RCC 7860 (cell line): ENCODE measurements at regions not wholly inside any gene's neighbourhood (a gene's known extent, or its start where the extent isn't known, plus 50 kb on each side); places are given as distances from the start of the nearest gene placed in this dataset.
"Not testable (repeated sequence)": the region's sequence is repeated elsewhere in the genome, so short reads cannot be mapped to it uniquely, and the experiment has no call there.

Experiments used
- DNase-seq: peaks from one replicate; pipeline ENCODE4 v3.0.0-alpha.2; 2015; ENCODE audit warnings: low spot score
- FAIRE-seq: peaks from 2 replicates; lab custom pipeline; 2012; peaks lifted over from hg19 to GRCh38; lab: Jason Lieb, UNC

DNA sequence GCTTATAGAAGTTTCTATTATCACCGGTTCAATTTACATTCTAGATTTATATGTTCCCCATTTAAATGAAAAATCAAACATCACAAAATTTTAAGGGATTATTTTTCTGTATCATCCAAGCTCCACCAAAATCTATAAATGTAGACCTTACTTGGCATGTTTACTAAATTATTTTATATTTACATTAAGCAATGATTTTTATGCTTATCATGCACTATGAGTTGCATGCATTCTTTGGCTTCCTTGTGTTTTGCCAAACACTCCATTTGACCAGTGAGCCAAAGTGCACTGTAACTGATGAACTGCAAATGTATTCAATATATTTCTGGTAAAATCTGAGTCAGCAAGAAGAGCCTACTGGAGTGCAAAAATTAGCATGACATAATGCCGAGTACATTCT is 595.5 kb upstream of the PCDH7 start:
- FAIRE-seq: not testable (repeated sequence)

DNA sequence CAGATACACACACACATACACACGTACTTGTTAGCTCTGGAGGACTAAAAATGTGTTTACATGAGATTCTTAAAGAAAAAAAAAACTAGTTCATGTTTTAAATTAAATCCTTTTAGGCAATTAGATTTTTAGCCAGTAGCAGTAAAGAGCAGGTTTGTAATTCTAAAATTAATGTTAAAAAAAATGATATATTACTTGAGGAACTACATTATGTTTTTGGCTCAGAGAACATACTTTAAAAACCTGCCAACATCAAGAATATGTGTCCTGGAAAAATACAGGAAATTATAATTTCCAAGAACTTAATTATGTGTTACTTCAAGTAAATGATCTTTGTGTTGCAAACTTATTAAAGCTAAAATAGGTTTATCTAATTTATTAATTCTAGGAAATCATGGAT is 594.3 kb upstream of the PCDH7 start:
- FAIRE-seq: peak; percentile 40
- DNase-seq: no peak

More for the DNA sequence above, 595.5 kb upstream of the PCDH7 start:
- not testable (repeated sequence) for DNase-seq

DNA sequence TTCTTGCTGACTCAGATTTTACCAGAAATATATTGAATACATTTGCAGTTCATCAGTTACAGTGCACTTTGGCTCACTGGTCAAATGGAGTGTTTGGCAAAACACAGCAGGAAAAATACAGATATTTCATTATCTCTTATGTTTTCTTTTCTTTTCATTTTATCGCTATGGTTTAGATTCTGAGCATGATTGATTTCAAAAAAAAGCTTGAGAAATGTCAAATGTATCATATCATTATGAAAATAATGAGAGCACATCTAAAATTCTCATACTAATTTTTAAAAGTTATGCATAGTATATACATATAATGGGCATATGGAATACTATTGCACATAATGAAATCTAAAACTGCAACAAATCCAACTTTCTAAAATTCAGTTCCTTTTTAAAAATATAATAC is 593.8 kb upstream of the PCDH7 start:
- FAIRE-seq (no peak), DNase-seq (no peak)

GRCh38 chr4:30148828-30149227 is 571.3 kb upstream of the PCDH7 start:
- DNase-seq, FAIRE-seq: not testable (repeated sequence)

DNA sequence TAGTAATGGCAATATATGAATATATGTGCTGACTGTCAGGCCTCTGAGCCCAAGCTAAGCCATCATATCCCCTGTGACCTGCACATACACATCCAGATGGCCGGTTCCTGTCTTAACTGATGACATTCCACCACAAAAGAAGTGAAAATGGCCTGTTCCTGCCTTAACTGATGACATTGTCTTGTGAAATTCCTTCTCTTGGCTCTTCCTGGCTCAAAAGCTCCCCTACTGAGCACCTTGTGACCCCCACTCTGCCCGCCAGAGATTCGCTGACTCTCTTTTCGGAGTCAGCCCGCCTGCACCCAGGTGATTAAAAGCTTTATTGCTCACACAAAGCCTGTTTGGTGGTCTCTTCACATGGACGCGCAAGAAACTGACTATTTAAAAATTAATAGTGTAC is 570.6 kb upstream of the PCDH7 start:
- not testable (repeated sequence) for FAIRE-seq, DNase-seq

- DNase-seq (no peak), FAIRE-seq (no peak)
Measured at GRCh38 chr4:30153427-30153826, 566.7 kb upstream of the PCDH7 start.

GRCh38 chr4:30160140-30160539 is 560.0 kb upstream of the PCDH7 start:
- no peak for FAIRE-seq
- no peak for DNase-seq

DNA sequence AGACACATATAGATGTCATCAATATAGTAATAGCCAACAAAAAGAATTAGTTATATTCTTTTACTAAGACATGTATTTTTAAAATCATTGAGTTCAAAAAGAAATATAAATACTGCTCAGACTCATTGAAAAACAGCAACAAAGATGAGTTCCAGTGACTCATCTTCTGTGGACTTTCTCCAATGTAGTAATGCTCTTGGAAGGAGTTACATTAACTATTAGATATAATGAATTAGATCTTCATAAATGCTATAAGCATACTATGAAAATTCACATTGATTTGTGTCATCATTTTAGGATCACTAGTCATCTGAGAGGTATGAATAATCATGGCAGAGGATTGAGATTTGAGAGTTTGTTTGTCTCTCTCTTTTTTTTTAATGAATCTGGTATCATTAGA is 547.8 kb upstream of the PCDH7 start:
- DNase-seq (no peak), FAIRE-seq (no peak)

GRCh38 chr4:30181512-30181911 is 538.7 kb upstream of the PCDH7 start:
- DNase-seq: no peak
- no peak for FAIRE-seq

- DNase-seq (no peak), FAIRE-seq (no peak)
Measured at GRCh38 chr4:30181918-30182317, 538.3 kb upstream of the PCDH7 start.

DNA sequence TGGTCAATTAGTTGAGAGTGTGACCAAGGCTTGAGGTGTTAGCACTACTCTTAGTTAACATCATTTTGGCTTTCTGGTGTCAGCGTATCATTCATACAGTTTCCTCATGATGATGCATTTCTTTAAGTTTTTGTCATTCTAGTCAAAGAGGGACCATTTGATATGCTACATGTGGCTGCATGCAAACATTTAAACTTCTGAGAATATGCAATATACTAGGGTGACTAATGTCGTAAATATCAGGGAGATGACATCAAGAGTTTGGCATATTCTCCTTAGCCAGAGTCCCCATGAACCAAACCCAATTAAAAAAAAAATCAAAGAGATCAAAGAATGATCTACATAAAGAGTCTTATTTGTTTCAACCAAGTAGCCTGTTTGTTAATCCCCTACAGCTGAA is 537.4 kb upstream of the PCDH7 start:
- FAIRE-seq (no peak), DNase-seq (no peak)

GRCh38 chr4:30191902-30192301 is 528.3 kb upstream of the PCDH7 start:
- no peak for DNase-seq

GRCh38 chr4:30207389-30207788 is 512.8 kb upstream of the PCDH7 start:
- DNase-seq: no peak

More at GRCh38 chr4:30191902-30192301, 528.3 kb upstream of the PCDH7 start:
- FAIRE-seq: no peak

DNA sequence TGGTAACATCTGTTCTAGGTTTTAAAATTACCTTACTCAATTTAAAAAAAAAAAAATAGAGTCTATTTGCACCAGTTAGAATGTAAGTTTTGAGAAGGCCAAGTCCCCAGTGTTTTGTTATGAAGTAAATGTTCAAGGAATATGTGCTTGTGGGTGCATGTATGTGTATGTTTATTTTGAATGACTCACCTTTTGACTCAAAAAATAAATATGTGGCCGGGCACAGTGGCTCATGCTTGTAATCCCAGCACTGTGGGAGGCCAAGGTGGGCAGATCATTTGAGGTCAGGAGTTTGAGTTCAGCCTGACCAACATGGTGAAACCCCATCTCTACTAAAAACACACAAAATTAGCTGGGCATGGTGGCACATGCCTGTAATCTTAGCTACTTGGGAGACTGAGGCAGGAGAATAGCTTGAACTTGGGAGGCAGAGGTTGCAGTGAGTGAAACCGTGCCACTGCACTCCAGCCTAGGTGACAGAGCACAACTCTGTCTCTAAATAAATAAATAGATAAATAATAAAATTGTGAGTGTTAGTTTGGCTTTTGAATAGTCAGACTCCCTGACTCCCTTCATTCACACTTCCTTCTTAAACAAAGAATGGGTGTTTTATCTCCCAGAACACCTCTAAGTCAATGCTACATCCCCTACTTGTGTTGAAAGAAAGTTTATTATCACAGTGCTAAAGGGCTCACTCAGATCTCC is 511.3 kb upstream of the PCDH7 start:
- DNase-seq (no peak), FAIRE-seq (no peak)

More at GRCh38 chr4:30207389-30207788, 512.8 kb upstream of the PCDH7 start:
- FAIRE-seq: no peak

DNA sequence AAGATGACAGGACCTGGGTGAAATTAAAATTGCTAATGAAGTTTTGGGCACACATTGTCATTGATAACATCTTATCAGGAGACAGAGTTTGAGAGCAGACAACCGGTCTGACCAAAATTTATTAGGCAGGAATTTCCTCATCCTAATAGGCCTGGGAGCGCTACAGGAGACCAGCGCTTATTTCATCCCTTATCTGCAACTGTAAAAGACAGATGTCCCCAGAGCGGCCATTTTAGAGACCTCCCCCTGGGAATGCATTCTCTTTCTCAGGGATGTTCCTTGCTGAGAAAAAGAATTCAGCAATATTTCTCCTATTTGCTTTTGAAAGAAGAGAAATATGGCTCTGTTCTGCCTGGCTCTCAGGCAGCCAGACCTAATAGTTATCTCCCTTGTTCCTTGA is 504.2 kb upstream of the PCDH7 start:
- not testable (repeated sequence) for FAIRE-seq, DNase-seq

- DNase-seq (no peak), FAIRE-seq (no peak)
Measured at GRCh38 chr4:30245140-30245539, 475.0 kb upstream of the PCDH7 start.

DNA sequence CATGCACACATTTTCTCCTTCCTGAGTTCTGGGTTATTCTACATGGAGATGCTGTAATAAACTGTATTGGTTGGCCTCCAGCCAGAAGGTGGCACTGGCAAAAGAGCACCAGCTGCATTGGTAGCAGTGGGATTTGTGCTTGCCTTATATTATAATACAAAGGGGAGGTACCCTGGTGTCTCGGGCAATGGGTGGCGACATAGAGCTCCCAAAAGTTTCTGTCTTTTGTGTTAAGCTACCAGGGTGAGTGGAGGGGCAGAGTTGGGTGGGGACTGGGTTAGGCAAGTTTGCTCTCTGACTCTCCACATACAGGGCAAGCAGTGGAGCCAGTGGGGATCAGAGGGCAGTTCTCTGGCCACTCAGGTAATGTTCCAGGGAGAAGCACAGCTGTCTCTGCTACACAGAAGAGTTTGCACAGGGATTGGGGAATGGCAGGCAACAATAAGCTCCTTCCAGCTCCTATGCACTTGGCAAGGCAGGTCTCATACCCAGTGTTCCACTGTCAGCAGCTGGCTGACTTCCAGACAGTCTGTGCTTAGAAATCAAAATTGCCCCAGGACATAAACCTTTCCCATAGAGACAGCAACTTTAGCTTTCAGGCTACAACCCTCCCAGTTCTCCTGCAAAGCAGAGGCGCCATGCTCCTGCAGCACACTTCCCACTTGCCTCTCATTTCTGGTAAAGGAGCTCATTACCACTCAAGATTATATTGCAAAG is 463.9 kb upstream of the PCDH7 start:
- no peak for FAIRE-seq
- no peak for DNase-seq

DNA sequence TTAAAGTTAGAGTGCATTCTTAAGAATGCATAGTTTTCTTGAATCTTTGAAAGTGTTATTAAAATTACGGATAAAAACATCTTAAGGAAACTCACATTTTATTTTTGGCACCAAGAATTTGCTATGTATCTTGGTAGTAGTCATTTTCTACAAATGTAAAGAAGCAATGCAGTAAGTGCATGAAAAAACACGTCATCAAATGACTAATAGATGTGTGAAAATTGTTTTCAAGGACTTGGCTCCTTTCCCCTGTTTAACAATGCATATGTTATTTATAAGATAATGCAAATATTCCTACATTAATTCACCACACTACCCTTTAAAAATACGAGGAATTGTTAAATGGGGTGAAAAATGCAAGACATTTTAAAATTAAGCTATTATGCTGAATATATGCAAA is 461.2 kb upstream of the PCDH7 start:
- DNase-seq: no peak
- no peak for FAIRE-seq

- FAIRE-seq: no peak
- no peak for DNase-seq
Measured at GRCh38 chr4:30262379-30262778, 457.8 kb upstream of the PCDH7 start.

- DNase-seq: no peak
- FAIRE-seq: no peak
Measured at GRCh38 chr4:30264465-30264864, 455.7 kb upstream of the PCDH7 start.

GRCh38 chr4:30265716-30266115 is 454.5 kb upstream of the PCDH7 start:
- no peak for DNase-seq
- no peak for FAIRE-seq

GRCh38 chr4:30268370-30268769 is 451.8 kb upstream of the PCDH7 start:
- FAIRE-seq (no peak), DNase-seq (no peak)
